ENCODE measurements at regions not wholly inside any gene's neighbourhood (a gene's known extent, or its start where the extent isn't known, plus 50 kb on each side); places are given as distances from the start of the nearest gene placed in this dataset.
A peak's percentile ranks its signal among the peaks of the same experiment; 100 is the strongest.
"Not testable (repeated sequence)": the region's sequence is repeated elsewhere in the genome, so short reads cannot be mapped to it uniquely, and the experiment has no call there.

DNA sequence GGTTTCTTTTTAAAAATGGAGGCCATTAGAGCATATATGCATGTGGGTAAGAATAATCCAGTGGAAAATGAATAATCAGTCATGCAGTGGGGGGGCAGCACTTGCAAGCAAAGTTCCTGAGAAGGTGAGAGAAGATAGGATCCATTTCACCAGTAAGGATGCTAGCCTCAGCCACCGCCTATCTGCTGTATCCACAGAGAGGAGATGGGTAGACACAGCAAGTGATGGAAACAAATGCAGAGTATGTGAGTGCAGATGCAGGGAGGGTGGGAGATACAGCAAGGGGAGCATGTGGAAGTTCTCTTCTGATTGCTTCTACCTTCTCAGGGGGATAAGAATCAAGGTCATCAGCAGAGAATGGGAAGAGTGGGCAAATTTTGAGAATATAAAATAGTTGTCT, 171.4 kb upstream of the PDE1C start:
- FAIRE-seq (no peak), DNase-seq (ENCODE audit: insufficient read length, low spot score) (no peak)

DNA sequence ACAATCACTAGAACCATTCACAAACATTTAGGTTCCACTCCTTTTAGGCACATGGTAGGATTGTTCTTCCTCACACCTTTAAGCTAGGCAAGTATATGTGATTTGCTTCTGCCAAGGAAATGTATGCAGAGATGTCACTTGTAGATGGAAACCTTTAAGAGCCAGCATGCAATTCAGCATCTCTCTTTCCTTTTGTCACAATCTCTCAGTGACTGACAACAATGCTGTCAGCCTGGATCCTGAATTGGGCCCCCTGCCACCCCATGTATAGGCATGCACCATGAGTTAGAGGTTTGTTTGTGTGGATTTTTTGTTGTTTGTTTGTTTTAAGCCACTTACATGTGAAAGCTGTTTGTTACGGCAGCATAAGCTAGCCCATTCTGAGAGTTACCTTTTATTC, 169.6 kb upstream of the PDE1C start:
- FAIRE-seq (no peak), DNase-seq (ENCODE audit: insufficient read length, low spot score) (no peak)

DNA sequence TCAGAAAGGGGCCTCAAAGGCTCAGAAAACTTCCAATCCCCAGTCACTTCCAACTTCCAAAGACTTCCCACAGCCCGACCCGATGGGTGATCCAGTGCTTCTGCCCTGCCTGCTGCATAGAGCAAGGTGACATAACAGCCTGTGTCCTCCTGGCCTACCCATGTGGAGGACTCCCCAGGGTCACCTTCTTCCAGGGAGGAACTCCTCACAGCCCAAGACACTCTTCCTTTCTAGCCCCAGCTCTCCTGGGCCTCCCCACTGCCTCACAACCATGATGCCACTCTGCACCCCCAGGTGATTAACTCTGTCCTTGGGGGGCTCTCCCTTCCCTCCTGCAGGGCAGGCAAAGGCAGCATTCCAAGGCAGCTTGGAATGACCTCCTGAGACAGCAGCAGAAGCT, 158.4 kb upstream of the PDE1C start:
- DNase-seq (ENCODE audit: insufficient read length, low spot score) (no peak), FAIRE-seq (no peak)

- FAIRE-seq: no peak
Observed at GRCh38 chr7:32227746-32228145, 157.5 kb upstream of the PDE1C start.

GRCh38 chr7:32224276-32224675, 154.1 kb upstream of the PDE1C start:
- no peak for FAIRE-seq
- DNase-seq (ENCODE audit: insufficient read length, low spot score): no peak

More at GRCh38 chr7:32227746-32228145, 157.5 kb upstream of the PDE1C start:
- no peak for DNase-seq (ENCODE audit: insufficient read length, low spot score)

DNA sequence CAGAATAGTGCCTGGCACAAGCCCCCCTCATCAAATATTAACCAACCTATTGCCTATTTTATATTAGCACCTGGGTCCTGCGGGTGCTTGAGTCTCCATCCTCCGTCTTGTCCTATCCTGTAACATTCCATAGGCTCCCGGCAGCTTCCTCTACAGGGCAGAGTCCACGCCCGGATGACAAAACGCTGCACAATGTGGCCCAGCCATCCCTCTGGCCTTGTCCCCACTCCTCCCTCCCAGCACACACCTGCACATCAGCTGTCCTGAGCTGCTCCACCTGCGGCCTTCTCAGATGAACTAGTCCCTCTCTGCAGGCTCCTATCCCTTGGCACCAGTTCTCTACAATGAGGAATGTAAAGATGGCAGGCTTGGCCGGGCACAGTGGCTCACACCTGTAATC, 153.5 kb upstream of the PDE1C start:
- DNase-seq (ENCODE audit: insufficient read length, low spot score): no peak
- no peak for FAIRE-seq

- FAIRE-seq (no peak), DNase-seq (ENCODE audit: insufficient read length, low spot score) (no peak)
Observed at GRCh38 chr7:32223071-32223650, 153.0 kb upstream of the PDE1C start.

DNA sequence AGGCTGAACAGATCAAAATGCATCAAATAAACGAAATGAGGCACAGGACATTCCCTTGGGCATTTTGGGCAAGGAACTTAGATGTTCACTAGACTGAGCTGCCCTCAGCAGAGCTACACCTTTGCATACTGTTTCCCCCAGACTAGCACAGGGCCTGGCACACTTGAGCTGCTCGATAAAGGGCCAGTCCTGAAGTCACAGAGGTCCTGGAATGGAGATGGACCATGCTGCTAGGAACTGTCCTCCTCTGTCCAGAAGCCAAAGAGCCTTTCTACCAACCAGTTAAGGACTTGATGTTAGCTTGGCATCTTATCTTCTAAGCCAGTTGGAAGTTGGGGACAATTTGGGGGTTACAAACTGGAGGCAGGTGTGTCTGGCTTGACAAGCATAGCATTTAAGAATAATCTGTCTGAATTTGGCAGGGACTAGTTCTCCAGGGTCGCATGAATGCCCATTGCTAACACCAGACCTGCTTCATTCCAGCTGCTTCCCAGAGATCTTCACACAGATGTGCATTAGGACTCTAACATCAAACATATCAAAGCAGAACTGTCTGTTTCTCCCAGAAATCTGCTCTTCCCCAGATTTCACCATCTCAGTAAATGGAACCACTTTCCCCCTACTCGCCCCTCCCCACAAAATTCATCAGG, 152.2 kb upstream of the PDE1C start:
- FAIRE-seq: no peak
- no peak for DNase-seq (ENCODE audit: insufficient read length, low spot score)

- FAIRE-seq: peak; percentile 28
Observed at GRCh38 chr7:32221736-32222135, 151.5 kb upstream of the PDE1C start.

GRCh38 chr7:32221056-32221455, 150.8 kb upstream of the PDE1C start:
- FAIRE-seq (no peak), DNase-seq (ENCODE audit: insufficient read length, low spot score) (no peak)

More at GRCh38 chr7:32221736-32222135, 151.5 kb upstream of the PDE1C start:
- DNase-seq (ENCODE audit: insufficient read length, low spot score): no peak

DNA sequence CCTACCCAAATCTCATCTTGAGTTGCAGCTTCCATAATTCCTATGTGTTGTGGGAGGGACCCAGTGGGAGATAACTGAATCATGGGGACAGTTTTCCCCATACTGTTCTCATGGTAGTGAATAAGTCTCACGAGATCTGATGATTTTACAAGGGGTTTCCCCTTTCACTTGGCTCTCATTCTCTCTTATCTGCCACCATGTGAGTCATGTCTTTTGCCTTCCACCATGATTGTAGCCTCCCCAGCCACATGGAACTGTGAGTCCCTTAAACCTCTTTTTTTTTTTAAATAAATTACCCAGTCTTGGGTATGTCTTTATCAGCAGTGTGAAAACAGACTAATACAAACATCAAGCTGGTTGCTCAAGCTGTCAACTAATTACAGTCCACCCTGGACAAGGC, 149.6 kb upstream of the PDE1C start:
- not testable (repeated sequence) for FAIRE-seq; DNase-seq (ENCODE audit: insufficient read length, low spot score)

DNA sequence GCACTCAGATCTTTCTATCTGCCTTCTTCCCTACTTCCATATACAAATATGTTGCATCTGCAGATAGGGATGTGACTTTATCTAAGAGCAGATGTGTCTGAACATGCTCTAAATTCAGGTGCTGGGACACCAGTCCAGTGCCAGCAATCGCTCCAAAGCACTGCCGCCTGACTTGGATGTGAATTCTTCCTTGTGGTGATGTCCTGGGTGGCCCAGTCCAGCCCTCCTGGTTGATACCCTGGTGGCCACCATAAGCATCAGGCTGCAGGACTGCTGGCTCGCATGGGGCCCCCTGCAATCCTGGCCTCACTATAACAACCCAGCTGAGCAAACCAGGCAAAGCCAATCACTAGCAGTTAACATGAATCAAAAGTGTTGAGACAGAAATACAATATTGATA, 149.2 kb upstream of the PDE1C start:
- DNase-seq (ENCODE audit: insufficient read length, low spot score) (no peak), FAIRE-seq (no peak)

GRCh38 chr7:32218741-32219288, 148.6 kb upstream of the PDE1C start:
- DNase-seq (ENCODE audit: insufficient read length, low spot score): no peak
- FAIRE-seq: no peak

GRCh38 chr7:32218154-32218467, 147.9 kb upstream of the PDE1C start:
- DNase-seq (ENCODE audit: insufficient read length, low spot score) (no peak), FAIRE-seq (no peak)

DNA sequence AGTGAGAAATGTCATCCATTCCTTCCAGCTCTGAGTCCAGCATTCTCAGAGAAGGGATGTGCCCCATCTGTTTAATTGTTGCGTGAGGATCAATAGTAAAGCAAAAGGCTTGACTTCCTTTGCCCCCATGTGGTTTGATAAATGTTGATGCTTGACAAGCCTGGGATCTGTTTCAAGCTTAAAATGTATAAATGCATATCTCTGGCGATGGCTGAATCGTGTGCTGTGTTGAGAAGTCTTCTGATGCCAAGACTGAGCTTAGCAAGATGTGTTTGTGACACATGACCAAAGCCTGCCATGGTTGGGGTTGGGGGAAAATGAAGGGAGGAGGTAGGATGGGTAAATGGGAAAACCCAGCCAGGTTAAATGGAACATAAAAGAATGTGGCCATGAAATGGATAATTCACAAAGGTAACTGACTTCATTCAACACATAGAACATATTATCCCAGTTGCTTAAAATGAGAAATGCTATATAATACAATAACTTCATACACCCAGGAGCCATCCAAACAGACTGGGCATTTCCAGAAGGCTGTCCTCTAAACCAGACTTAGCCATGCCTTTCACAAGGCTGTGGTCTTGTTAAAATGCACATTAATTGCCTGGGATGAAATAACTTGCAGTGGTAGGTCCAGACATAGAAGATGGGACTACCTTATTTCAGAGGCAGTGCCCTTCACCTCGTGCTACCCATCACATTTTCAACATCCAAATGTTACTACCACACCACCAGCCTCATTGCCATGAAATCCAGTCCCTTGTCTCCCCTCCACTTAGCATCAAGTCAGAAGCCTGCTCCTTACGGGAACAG, 147.3 kb upstream of the PDE1C start:
- DNase-seq (ENCODE audit: insufficient read length, low spot score) (no peak), FAIRE-seq (no peak)

DNA sequence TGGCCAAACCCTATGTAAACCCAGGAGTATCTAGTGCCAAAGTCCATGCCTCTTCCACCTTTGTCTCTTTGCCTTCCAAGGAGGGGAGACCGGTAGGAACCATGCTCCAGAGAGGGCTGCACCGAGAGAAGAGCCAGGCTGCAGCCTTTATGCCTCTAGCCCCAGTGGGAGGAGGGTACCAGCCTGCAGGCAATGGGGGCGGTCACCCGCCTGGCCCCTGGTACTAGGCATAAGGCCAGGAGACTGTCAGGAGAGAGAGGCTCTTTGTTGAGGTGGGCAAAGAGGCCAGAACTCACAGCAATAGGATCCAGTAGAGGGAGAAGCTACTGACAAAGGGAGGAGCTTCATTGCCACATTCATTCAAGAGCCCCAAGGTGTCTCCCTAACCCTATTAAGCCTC, 146.6 kb upstream of the PDE1C start:
- DNase-seq (ENCODE audit: insufficient read length, low spot score) (no peak), FAIRE-seq (no peak)

GRCh38 chr7:32215697-32216096, 145.5 kb upstream of the PDE1C start:
- FAIRE-seq (no peak), DNase-seq (ENCODE audit: insufficient read length, low spot score) (no peak)

- DNase-seq (ENCODE audit: insufficient read length, low spot score) (no peak), FAIRE-seq (no peak)
Observed at GRCh38 chr7:32214913-32215312, 144.7 kb upstream of the PDE1C start.

- FAIRE-seq: no peak
- DNase-seq (ENCODE audit: insufficient read length, low spot score): no peak
Observed at GRCh38 chr7:32212321-32212720, 142.1 kb upstream of the PDE1C start.

- peak; percentile 37 for DNase-seq (ENCODE audit: insufficient read length, low spot score)
- FAIRE-seq: no peak
Observed at GRCh38 chr7:32206987-32207386, 136.8 kb upstream of the PDE1C start.

GRCh38 chr7:32206488-32206887, 136.3 kb upstream of the PDE1C start:
- FAIRE-seq: no peak
- DNase-seq (ENCODE audit: insufficient read length, low spot score): no peak
